MCF 10A (cell line): ENCODE measurements at regions not wholly inside any gene's neighbourhood (a gene's known extent, or its start where the extent isn't known, plus 50 kb on each side); places are given as distances from the start of the nearest gene placed in this dataset.

Experiments
- BruUV-seq: library from RNA; stranded (reverse); fragments of 400-500 nt; replicated peaks from 2 replicates; lab custom pipeline; 2021; lab: Mats Ljungman, UMichigan
- CTCF ChIA-PET: fragments of 300-600 bp; sonication (Branson Sonifier 250); formaldehyde crosslinking; extraction: SDS; loops from one replicate; lab custom pipeline; 2021; ENCODE audit warnings: antibody characterized with exemption, inconsistent platforms; lab: Yijun Ruan, JAX
- POLR2A ChIA-PET: fragments of 300-600, 350-650 bp; sonication (Branson Sonifier 250); formaldehyde crosslinking; extraction: SDS; loops from one replicate; lab custom pipeline; 2020; ENCODE audit warnings: antibody characterized with exemption, inconsistent platforms; lab: Yijun Ruan, JAX
- DNase-seq: peaks from one replicate; pipeline ENCODE4 v3.0.0-alpha.2; 2018; ENCODE audit not compliant: unreplicated experiment
- H3K27ac Mint-ChIP-seq: one replicate; pipeline ENCODE4 v1.8.0; 2022; ENCODE audit warnings: mild to moderate bottlenecking, low read depth, mixed read lengths; ENCODE audit not compliant: unreplicated experiment
- H3K27me3 Mint-ChIP-seq: one replicate; pipeline ENCODE4 v1.8.0; 2022; ENCODE audit warnings: mixed read lengths; ENCODE audit not compliant: insufficient read depth, unreplicated experiment
- H3K36me3 Mint-ChIP-seq: one replicate; pipeline ENCODE4 v1.8.0; 2022; ENCODE audit warnings: mild to moderate bottlenecking, moderate library complexity, mixed read lengths; ENCODE audit not compliant: insufficient read depth, unreplicated experiment
- H3K4me1 Mint-ChIP-seq: one replicate; pipeline ENCODE4 v1.8.0; 2022; ENCODE audit warnings: mixed read lengths; ENCODE audit not compliant: insufficient read depth, unreplicated experiment
- H3K4me3 Mint-ChIP-seq: one replicate; pipeline ENCODE4 v1.8.0; 2022; ENCODE audit warnings: mild to moderate bottlenecking, moderate library complexity, mixed read lengths; ENCODE audit not compliant: unreplicated experiment
- H3K9me3 Mint-ChIP-seq: one replicate; pipeline ENCODE4 v1.8.0; 2022; ENCODE audit warnings: mixed read lengths; ENCODE audit not compliant: unreplicated experiment
- intact Hi-C: fragments of 100-400 bp; cut with micrococcal nuclease; formaldehyde crosslinking; loops from 2 replicates; pipeline ENCODE4 v1.14.1; 2022
- TF ChIP-seq, protein P1 (sequence below): fragments of 200-600 bp; IDR thresholded peaks from one replicate; pipeline ENCODE4 v1.8.0; 2022; ENCODE audit warnings: antibody characterized with exemption, mild to moderate bottlenecking; ENCODE audit not compliant: unreplicated experiment

GRCh38 chr5:156148301-156148700 lies 178.7 kb upstream of the SGCD start:
- H3K9me3 Mint-ChIP-seq: no peaks in the 10 kb centered on the region
- H3K4me1 Mint-ChIP-seq: peaks cover 10% of the 10 kb centered on the region
- H3K36me3 Mint-ChIP-seq: no peaks in the 10 kb centered on the region
- BruUV-seq: no TSS peak
- DNase-seq: no peak
- H3K27ac Mint-ChIP-seq: no peak overlapping the region
- intact Hi-C loops: no loop called here
- no peak overlapping the region for H3K4me3 Mint-ChIP-seq
- TF ChIP-seq, protein P1, sequence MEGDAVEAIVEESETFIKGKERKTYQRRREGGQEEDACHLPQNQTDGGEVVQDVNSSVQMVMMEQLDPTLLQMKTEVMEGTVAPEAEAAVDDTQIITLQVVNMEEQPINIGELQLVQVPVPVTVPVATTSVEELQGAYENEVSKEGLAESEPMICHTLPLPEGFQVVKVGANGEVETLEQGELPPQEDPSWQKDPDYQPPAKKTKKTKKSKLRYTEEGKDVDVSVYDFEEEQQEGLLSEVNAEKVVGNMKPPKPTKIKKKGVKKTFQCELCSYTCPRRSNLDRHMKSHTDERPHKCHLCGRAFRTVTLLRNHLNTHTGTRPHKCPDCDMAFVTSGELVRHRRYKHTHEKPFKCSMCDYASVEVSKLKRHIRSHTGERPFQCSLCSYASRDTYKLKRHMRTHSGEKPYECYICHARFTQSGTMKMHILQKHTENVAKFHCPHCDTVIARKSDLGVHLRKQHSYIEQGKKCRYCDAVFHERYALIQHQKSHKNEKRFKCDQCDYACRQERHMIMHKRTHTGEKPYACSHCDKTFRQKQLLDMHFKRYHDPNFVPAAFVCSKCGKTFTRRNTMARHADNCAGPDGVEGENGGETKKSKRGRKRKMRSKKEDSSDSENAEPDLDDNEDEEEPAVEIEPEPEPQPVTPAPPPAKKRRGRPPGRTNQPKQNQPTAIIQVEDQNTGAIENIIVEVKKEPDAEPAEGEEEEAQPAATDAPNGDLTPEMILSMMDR: no peak
- ChIA-PET CTCF (no interaction called here), POLR2A (no interaction called here)
- no peaks in the 10 kb centered on the region for H3K27me3 Mint-ChIP-seq

- no peaks in the 10 kb centered on the region for H3K27me3 Mint-ChIP-seq
- no TSS peak for BruUV-seq
- no peak for DNase-seq
- no peak overlapping the region for H3K27ac Mint-ChIP-seq
- CTCF ChIA-PET: interaction anchor here (0.6 kb wide), 1 partner anchor 1196 kb away, joined by 5 read pairs; no protein-coding TSS in a partner anchor
- H3K36me3 Mint-ChIP-seq: no peaks in the 10 kb centered on the region
- intact Hi-C loops: no loop called here
- POLR2A ChIA-PET: no interaction called here
- TF ChIP-seq, protein P1: no peak
- H3K4me3 Mint-ChIP-seq: no peak overlapping the region
- peaks cover 10% of the 10 kb centered on the region for H3K4me1 Mint-ChIP-seq
- no peaks in the 10 kb centered on the region for H3K9me3 Mint-ChIP-seq
Observed at GRCh38 chr5:156149213-156149612, 177.8 kb upstream of the SGCD start.

DNA sequence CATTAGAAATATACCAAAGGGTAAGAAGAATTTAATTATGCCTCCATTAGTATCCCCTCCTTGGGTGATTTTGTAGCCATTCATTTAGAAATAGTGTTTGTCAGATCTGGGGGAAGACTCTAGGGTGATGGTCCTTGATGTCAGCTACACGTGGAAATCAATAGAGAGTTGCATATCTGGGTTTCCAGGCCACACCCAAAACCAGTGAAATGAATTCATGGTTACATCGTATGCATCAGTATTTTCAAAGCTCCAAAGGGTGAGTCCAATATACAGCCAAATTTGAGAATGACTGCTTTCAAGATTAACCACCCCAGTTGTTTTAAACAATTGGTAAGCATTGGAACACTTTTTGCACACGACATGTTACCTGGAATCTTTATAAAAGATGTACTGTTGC lies 173.4 kb upstream of the SGCD start:
- no peak overlapping the region for H3K4me3 Mint-ChIP-seq
- TF ChIP-seq, protein P1: no peak
- no peaks in the 10 kb centered on the region for H3K9me3 Mint-ChIP-seq
- CTCF ChIA-PET: no interaction called here
- intact Hi-C loops: no loop called here
- BruUV-seq: no TSS peak
- DNase-seq: no peak
- no peaks in the 10 kb centered on the region for H3K27me3 Mint-ChIP-seq
- H3K36me3 Mint-ChIP-seq: no peaks in the 10 kb centered on the region
- H3K4me1 Mint-ChIP-seq: no peaks in the 10 kb centered on the region
- H3K27ac Mint-ChIP-seq: no peak overlapping the region
- POLR2A ChIA-PET: no interaction called here

DNA sequence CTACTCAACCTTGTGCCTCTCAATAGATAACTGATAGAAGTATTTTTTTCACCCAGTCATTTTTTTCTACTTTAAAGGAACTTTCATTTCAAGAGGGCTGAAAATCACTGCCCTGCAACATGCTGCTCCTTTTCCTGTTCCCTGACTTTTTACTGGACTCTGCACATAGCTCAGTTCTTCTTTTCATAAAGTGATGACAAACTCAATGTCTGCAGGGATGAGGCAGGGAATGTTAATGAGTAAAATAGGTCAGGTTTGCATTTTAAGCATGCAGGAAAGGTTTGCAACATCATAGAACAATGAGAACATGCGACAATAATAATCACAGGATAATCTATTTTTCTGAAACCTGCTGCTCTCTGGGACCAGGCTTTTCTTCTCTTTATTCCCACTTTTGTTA lies 172.2 kb upstream of the SGCD start:
- TF ChIP-seq, protein P1: no peak
- DNase-seq: no peak
- no peaks in the 10 kb centered on the region for H3K27me3 Mint-ChIP-seq
- no TSS peak for BruUV-seq
- H3K9me3 Mint-ChIP-seq: no peaks in the 10 kb centered on the region
- intact Hi-C loops: no loop called here
- H3K36me3 Mint-ChIP-seq: no peaks in the 10 kb centered on the region
- ChIA-PET POLR2A (interaction anchor here (0.7 kb wide), 1 partner anchor 836 kb away, joined by 3 read pairs; no protein-coding TSS in a partner anchor), CTCF (interaction anchor here (0.7 kb wide), 1 partner anchor 10 kb away, joined by 3 read pairs; no protein-coding TSS in a partner anchor)
- no peak overlapping the region for H3K4me3 Mint-ChIP-seq
- H3K27ac Mint-ChIP-seq: no peak overlapping the region
- H3K4me1 Mint-ChIP-seq: no peaks in the 10 kb centered on the region
